ENCODE measurements at regions not wholly inside any gene's neighbourhood (a gene's known extent, or its start where the extent isn't known, plus 50 kb on each side); places are given as distances from the start of the nearest gene placed in this dataset.

DNA sequence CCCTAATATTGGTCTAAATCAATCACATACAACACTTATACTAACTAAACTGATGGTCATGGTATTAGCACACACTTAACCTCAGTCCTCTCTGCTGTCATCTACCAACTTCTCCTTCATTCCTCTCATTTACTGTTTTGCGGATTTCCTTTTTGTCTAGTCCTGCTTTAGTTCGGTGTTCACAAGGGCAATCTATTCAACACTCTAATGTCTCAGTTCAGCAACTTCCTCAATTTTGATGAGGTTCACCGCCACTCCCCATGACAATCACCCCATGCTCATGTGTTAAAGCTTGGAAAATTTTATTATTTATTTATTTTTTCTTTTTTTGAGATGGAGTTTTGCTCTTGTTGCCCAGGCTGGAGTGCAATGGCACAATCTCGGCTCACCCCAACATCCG, 301.1 kb downstream of the PTPRC start:
- H3K4me3 ChIP-seq (replicated peaks; ENCODE audit: low read depth, low read length): no peak overlapping the region
- no peak for DNase-seq (ENCODE audit: low read depth)
- TF ChIP-seq, protein P1, sequence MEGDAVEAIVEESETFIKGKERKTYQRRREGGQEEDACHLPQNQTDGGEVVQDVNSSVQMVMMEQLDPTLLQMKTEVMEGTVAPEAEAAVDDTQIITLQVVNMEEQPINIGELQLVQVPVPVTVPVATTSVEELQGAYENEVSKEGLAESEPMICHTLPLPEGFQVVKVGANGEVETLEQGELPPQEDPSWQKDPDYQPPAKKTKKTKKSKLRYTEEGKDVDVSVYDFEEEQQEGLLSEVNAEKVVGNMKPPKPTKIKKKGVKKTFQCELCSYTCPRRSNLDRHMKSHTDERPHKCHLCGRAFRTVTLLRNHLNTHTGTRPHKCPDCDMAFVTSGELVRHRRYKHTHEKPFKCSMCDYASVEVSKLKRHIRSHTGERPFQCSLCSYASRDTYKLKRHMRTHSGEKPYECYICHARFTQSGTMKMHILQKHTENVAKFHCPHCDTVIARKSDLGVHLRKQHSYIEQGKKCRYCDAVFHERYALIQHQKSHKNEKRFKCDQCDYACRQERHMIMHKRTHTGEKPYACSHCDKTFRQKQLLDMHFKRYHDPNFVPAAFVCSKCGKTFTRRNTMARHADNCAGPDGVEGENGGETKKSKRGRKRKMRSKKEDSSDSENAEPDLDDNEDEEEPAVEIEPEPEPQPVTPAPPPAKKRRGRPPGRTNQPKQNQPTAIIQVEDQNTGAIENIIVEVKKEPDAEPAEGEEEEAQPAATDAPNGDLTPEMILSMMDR (IDR thresholded peaks at IDR 0.05; ENCODE audit: low read length, missing control alignments): no peak

DNA sequence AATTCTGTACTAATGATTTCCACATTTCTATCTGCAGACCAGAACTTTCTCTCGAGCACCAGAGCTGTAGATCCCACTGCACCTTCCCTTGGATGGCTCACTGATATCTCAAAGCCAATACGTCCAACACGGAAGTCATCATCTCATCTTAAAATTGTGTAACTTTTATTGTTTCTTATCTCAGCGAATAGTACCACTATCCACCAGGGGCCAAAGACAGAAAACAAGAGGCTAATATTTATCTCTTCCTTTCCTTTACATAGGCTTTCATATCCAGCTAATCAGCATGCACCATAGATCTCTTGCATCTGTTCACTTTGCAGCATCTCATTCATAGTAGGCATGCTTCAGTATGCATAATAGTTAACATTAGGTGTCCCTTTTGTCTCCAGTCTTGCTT, 303.6 kb downstream of the PTPRC start:
- no peak overlapping the region for H3K4me3 ChIP-seq (replicated peaks; ENCODE audit: low read depth, low read length)
- no peak for DNase-seq (ENCODE audit: low read depth)
- TF ChIP-seq, protein P1 (IDR thresholded peaks at IDR 0.05; ENCODE audit: low read length, missing control alignments): no peak

DNA sequence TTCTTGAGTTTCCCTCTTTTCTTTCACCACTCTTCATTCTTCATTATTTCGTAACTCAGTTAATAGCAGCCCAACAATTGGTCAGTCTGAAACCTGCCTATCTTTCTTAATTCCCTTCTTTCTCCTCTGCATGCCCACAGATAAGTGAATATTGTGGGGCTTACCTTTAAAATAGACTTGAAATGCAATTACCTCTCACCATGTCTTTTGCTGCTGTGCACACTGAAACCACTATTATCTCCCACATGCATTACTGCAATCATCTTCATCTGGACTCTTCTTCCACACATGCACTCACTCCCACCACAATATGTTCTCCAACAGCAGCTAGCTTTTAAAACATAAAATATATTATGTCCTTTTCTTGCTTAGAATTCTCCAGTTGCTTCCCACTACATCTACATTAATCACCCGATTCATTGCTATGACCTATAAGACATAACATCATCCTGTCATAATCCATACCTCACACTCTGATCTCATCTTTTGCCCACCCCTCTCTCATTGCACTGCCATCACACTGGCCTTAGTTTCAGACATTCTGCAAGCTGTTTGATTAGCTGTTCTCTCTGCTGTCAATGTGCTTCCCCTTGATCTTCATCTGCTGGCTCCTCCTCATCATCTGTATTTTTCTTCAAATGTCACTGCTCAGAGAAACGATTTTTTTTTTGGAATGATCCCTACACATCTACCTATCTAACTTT, 304.8 kb downstream of the PTPRC start:
- TF ChIP-seq, protein P1 (IDR thresholded peaks at IDR 0.05; ENCODE audit: low read length, missing control alignments): no peak
- no peak overlapping the region for H3K4me3 ChIP-seq (replicated peaks; ENCODE audit: low read depth, low read length)
- no peak for DNase-seq (ENCODE audit: low read depth)

DNA sequence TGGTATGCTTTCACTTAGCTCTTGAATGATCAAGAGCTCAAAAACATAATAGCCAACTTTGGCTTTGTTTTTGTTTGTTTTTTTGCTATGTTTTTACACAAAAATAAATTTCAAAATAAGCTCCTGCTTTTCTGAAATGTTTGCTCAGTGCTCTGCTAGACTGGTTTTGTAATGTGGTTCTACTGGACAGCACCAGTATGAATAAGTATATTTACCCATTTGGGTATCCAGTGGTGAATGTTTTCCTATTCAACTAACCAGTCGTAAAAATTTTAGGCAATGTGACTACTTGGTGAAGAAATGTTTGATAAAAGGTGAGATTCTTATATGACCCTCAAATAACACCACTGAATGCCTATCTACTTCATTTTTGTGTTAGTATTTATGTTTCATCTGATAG, 308.6 kb downstream of the PTPRC start:
- TF ChIP-seq, protein P1 (IDR thresholded peaks at IDR 0.05; ENCODE audit: low read length, missing control alignments): no peak
- no peak overlapping the region for H3K4me3 ChIP-seq (replicated peaks; ENCODE audit: low read depth, low read length)
- DNase-seq (ENCODE audit: low read depth): no peak

DNA sequence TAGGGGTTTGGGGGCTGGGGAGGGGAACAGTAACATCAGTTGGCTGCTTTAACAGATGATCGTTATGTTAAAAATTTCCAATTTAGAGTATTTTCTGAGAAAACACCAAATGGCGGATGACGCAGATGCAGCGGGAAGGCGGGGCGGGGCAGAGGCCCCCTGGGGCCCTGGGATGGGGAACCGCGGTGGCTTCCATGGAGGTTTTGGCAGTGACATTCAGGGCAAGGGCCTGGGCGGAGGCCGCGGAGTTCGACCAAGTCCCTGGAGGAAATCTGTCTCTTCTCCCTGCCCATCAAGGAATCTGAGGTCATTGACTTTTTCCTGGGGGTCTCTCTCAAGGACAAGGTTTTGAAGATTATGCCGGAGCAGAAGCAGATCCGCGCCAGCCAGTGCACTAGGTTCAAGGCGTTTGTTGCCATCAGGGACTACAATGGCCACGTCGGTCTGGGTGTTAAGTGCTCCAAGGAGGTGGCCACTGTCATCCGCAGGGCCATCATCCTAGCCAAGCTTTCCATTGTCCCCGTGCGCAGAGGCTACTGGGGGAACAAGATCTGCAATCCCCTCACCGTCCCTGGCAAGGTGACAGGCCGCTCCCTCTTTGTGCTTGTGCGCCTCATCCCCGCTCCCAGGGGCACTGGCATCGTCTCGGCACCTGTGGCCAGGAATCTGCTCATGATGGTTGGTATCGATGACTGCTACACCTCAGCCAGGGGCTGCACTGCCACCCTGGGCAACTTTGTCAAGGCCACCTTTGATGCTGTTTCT, 310.2 kb downstream of the PTPRC start:
- no peak overlapping the region for H3K4me3 ChIP-seq (replicated peaks; ENCODE audit: low read depth, low read length)
- DNase-seq (ENCODE audit: low read depth): no peak
- TF ChIP-seq, protein P1 (IDR thresholded peaks at IDR 0.05; ENCODE audit: low read length, missing control alignments): no peak

DNA sequence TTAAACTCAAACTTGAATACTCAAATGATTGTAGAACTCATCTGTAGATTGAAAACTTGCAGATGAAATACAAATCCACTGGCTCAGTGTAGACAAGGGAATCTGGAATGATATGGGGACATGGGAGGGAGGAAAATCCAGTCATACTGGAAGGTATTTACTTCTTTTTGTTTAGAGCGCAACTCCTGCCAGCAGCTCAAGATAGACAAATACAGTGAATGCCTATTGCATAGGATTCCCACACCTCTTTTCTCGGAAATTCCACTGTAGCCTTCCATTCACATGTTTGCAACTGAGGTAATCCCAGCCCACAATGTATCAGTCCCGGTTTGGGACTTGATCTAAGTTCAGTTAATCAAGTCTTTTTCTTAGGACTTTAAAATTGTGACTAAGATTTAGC, 311.2 kb downstream of the PTPRC start:
- no peak overlapping the region for H3K4me3 ChIP-seq (replicated peaks; ENCODE audit: low read depth, low read length)
- TF ChIP-seq, protein P1 (IDR thresholded peaks at IDR 0.05; ENCODE audit: low read length, missing control alignments): no peak
- DNase-seq (ENCODE audit: low read depth): no peak
